ENCODE measurements at regions not wholly inside any gene's neighbourhood (a gene's known extent, or its start where the extent isn't known, plus 50 kb on each side); places are given as distances from the start of the nearest gene placed in this dataset.

- TF ChIP-seq CTCF (IDR thresholded peaks at IDR 0.05; ENCODE audit: low read depth, low read length, poor library complexity, severe bottlenecking): no peak
- TF ChIP-seq EZH2phosphoT487 (IDR thresholded peaks at IDR 0.05; ENCODE audit: borderline replicate concordance, low read length): no peak
Observed at GRCh38 chr4:19408490-19408889, 843.2 kb upstream of the SLIT2 start.

Data from DOHH2 (cell line).